ENCODE measurements at regions not wholly inside any gene's neighbourhood (a gene's known extent, or its start where the extent isn't known, plus 50 kb on each side); places are given as distances from the start of the nearest gene placed in this dataset.

- Mint-ChIP-seq H3K9me3 (ENCODE audit: insufficient read depth) (peaks cover 4% of the 10 kb centered on the region), H3K4me3 (no peak overlapping the region), H3K27ac (no peak overlapping the region), H3K27me3 (peaks cover 4% of the 10 kb centered on the region), H3K4me1 (no peaks in the 10 kb centered on the region)
- no peaks in the 10 kb centered on the region for H3K9me3 ChIP-seq (ENCODE audit: control extremely low read depth in 1 of 3, control insufficient read depth in 2 of 3, insufficient read depth in 1 of 3, low read length in 2 of 3)
- no peaks in the 10 kb centered on the region for H4K20me1 ChIP-seq (ENCODE audit: control insufficient read depth, insufficient read depth, low read length, poor library complexity, severe bottlenecking)
- 91% methylated on average over 2 of the region's 4 CpGs for WGBS (ENCODE audit: insufficient coverage)
- no peaks in the 10 kb centered on the region for H3K4me1 ChIP-seq (ENCODE audit: control insufficient read depth in 2 of 2, insufficient read depth in 2 of 2, low read length in 2 of 2)
- H3K79me2 ChIP-seq (ENCODE audit: control insufficient read depth, insufficient read depth, low read length): no peaks in the 10 kb centered on the region
- no peaks in the 10 kb centered on the region for H3K36me3 ChIP-seq (replicated peaks in 1 of 2; ENCODE audit: control extremely low read depth in 1 of 2, control insufficient read depth in 1 of 2, extremely low read depth in 1 of 2, insufficient read depth in 2 of 2, low read length in 1 of 2)
- ChIA-PET POLR2A (interaction anchor here (1.1 kb wide), 1 partner anchor 58 kb away, joined by 5 read pairs; no protein-coding TSS in a partner anchor), CTCF (no interaction called here)
- intact Hi-C loops (cut with micrococcal nuclease): no loop called here
- H2AFZ ChIP-seq (ENCODE audit: insufficient read depth, low read depth, low read length, poor library complexity, severe bottlenecking): no peak overlapping the region
- ATAC-seq (ENCODE audit: low read depth) (no peak), DNase-seq (no peak)
- no peaks in the 10 kb centered on the region for H3K27me3 ChIP-seq (replicated peaks in 1 of 4; ENCODE audit: control extremely low read depth in 1 of 4, control insufficient read depth in 3 of 4, insufficient read depth in 4 of 4, low read length in 3 of 4)
- H3K4me2 ChIP-seq (replicated peaks; ENCODE audit: low read depth, low read length, poor library complexity, severe bottlenecking): no peak overlapping the region
- H3K4me3 ChIP-seq (ENCODE audit: control extremely low read depth in 1 of 5, extremely low read depth in 1 of 5, insufficient read depth in 1 of 5, low read depth in 2 of 5, low read length in 4 of 5): no peak overlapping the region
- no peak overlapping the region for H3K9ac ChIP-seq (ENCODE audit: low read length)
- H3K27ac ChIP-seq (ENCODE audit: low read length in 2 of 2): no peak overlapping the region
- no peak for TF ChIP-seq EZH2 (IDR thresholded peaks at IDR 0.05; ENCODE audit: borderline replicate concordance, insufficient read depth, low read depth, low read length, poor library complexity, severe bottlenecking)
- TF ChIP-seq CTCF (IDR thresholded peaks at IDR 0.05): no peak
These were observed 59.0 kb upstream of the KLHL14 start for GRCh38 chr18:32831781-32832180.

GRCh38 chr18:32823226-32823625 lies 50.4 kb upstream of the KLHL14 start:
- ChIA-PET POLR2A (no interaction called here), CTCF (no interaction called here)
- H3K9ac ChIP-seq (ENCODE audit: low read length): no peak overlapping the region
- H3K27me3 ChIP-seq (replicated peaks in 1 of 4; ENCODE audit: control extremely low read depth in 1 of 4, control insufficient read depth in 3 of 4, insufficient read depth in 4 of 4, low read length in 3 of 4): no peaks in the 10 kb centered on the region
- H3K27ac ChIP-seq (ENCODE audit: low read length in 2 of 2): no peak overlapping the region
- H3K4me2 ChIP-seq (replicated peaks; ENCODE audit: low read depth, low read length, poor library complexity, severe bottlenecking): no peak overlapping the region
- H3K4me1 ChIP-seq (ENCODE audit: control insufficient read depth in 2 of 2, insufficient read depth in 2 of 2, low read length in 2 of 2): no peaks in the 10 kb centered on the region
- no peak overlapping the region for H3K27ac Mint-ChIP-seq
- TF ChIP-seq CTCF (IDR thresholded peaks at IDR 0.05): no peak
- no peak overlapping the region for H3K4me3 ChIP-seq (ENCODE audit: control extremely low read depth in 1 of 5, extremely low read depth in 1 of 5, insufficient read depth in 1 of 5, low read depth in 2 of 5, low read length in 4 of 5)
- no peaks in the 10 kb centered on the region for H4K20me1 ChIP-seq (ENCODE audit: control insufficient read depth, insufficient read depth, low read length, poor library complexity, severe bottlenecking)
- 74% methylated on average over 5 of the region's 6 CpGs for WGBS (ENCODE audit: insufficient coverage)
- H3K9me3 Mint-ChIP-seq (ENCODE audit: insufficient read depth): no peaks in the 10 kb centered on the region
- H3K79me2 ChIP-seq (ENCODE audit: control insufficient read depth, insufficient read depth, low read length): no peaks in the 10 kb centered on the region
- intact Hi-C loops (cut with micrococcal nuclease): no loop called here
- no peak overlapping the region for H3K4me3 Mint-ChIP-seq
- no peaks in the 10 kb centered on the region for H3K27me3 Mint-ChIP-seq
- no peaks in the 10 kb centered on the region for H3K36me3 ChIP-seq (replicated peaks in 1 of 2; ENCODE audit: control extremely low read depth in 1 of 2, control insufficient read depth in 1 of 2, extremely low read depth in 1 of 2, insufficient read depth in 2 of 2, low read length in 1 of 2)
- H2AFZ ChIP-seq (ENCODE audit: insufficient read depth, low read depth, low read length, poor library complexity, severe bottlenecking): no peak overlapping the region
- H3K4me1 Mint-ChIP-seq: no peaks in the 10 kb centered on the region
- no peak for DNase-seq
- H3K9me3 ChIP-seq (ENCODE audit: control extremely low read depth in 1 of 3, control insufficient read depth in 2 of 3, insufficient read depth in 1 of 3, low read length in 2 of 3): no peaks in the 10 kb centered on the region
- no peak for ATAC-seq (ENCODE audit: low read depth)

Measured in B cell (primary cell).